Uterus (tissue), 3 donors: ENCODE measurements at regions not wholly inside any gene's neighbourhood (a gene's known extent, or its start where the extent isn't known, plus 50 kb on each side); places are given as distances from the start of the nearest gene placed in this dataset.

Source experiments
- DNase-seq, 2 donors: peaks; one replicate each; pipeline ENCODE4 v3.0.0-alpha.2; 2019 to 2020
- H3K27ac ChIP-seq, 2 donors: fragments of 200-600 bp; sonication (generic); 1 replicate in 1 of 2; 2 replicates in 1 of 2; pipeline ENCODE4 v1.5.1; 2016 to 2018
- H3K27me3 ChIP-seq, 2 donors: fragments of 200-600 bp; sonication (generic); one replicate each; pipeline ENCODE4 v1.5.1; 2018 to 2019; ENCODE audit warnings: control low read depth in 1 of 2
- H3K36me3 ChIP-seq, 2 donors: fragments of 200-600 bp; sonication (generic); one replicate each; pipeline ENCODE4 v1.5.1; 2019; ENCODE audit warnings: control low read depth in 1 of 2
- H3K4me1 ChIP-seq, 2 donors: fragments of 200-600 bp; sonication (generic); one replicate each; pipeline ENCODE4 v1.5.1; 2018 to 2019; ENCODE audit warnings: control low read depth in 1 of 2
- H3K4me3 ChIP-seq, 2 donors: fragments of 200-600 bp; sonication (generic); 1 replicate in 1 of 2; 2 replicates in 1 of 2; pipeline ENCODE4 v1.5.1; 2018 to 2019; ENCODE audit warnings: mild to moderate bottlenecking in 1 of 2
- H3K9me3 ChIP-seq, 2 donors: fragments of 200-600 bp; sonication (generic); one replicate each; pipeline ENCODE4 v1.5.1; 2019; ENCODE audit warnings: control low read depth in 1 of 2
- CTCF ChIP-seq, 4 experiments: fragments of 200-600 bp in 2 of 4; fragments of 450-650 bp in 2 of 4; sonication (generic) in 2 of 4; IDR thresholded peaks; one replicate each; pipeline ENCODE4 v1.5.1; 2016 to 2019; ENCODE audit warnings: antibody characterized with exemption in 4 of 4, mild to moderate bottlenecking in 2 of 4, moderate library complexity in 1 of 4
- POLR2A ChIP-seq, 2 donors: fragments of 450-650 bp; IDR thresholded peaks; one replicate each; pipeline ENCODE4 v1.6.1; 2016; ENCODE audit warnings: antibody characterized with exemption in 2 of 2, mild to moderate bottlenecking in 1 of 2, moderate library complexity in 1 of 2
- intact Hi-C: fragments of 100-400 bp; cut with DNase I; formaldehyde crosslinking; loops from one replicate; pipeline ENCODE4 v1.15.1; 2023; ENCODE audit warnings: low total_unique reads
- donor health status: DM: yes; HTN: yes; CAD: no.

GRCh38 chr10:56662765-56663447 is 301.8 kb upstream of the ZWINT start:
- intact Hi-C loops = no loop called here
- H3K36me3 ChIP-seq = no peaks in the 10 kb centered on the region
- no peaks in the 10 kb centered on the region for H3K27me3 ChIP-seq
- H3K9me3 ChIP-seq = no peaks in the 10 kb centered on the region
- no peak for DNase-seq
- no peak overlapping the region for H3K4me3 ChIP-seq
- TF ChIP-seq POLR2A (IDR thresholded peaks at IDR 0.05) = no peak
- no peak for TF ChIP-seq CTCF (IDR thresholded peaks at IDR 0.05)
- no peak overlapping the region for H3K27ac ChIP-seq
- H3K4me1 ChIP-seq = no peaks in the 10 kb centered on the region

DNA sequence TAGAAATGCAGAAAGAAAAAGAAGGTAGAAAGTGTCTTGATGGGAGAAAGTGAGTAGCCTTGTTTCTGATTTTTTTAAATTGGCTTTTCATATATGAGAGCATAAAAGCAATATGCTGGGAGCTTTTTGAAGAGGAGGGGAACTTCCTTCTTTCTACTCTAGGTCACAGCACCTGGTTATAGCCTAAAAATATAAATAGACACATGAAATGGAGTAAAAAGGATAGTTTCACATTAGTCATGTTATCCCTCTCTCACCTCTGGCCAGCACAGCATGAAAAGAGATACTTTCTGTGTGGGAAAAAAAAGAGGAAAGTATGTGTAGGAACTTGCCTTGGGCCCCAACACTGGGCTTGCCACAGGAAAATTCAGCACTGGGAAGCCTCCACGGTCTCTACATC is 292.2 kb upstream of the ZWINT start:
- TF ChIP-seq CTCF (IDR thresholded peaks at IDR 0.05) = no peak
- TF ChIP-seq POLR2A (IDR thresholded peaks at IDR 0.05) = no peak
- no peak overlapping the region for H3K27ac ChIP-seq
- H3K4me3 ChIP-seq = no peak overlapping the region
- H3K36me3 ChIP-seq = no peaks in the 10 kb centered on the region
- no peaks in the 10 kb centered on the region for H3K4me1 ChIP-seq
- no peak for DNase-seq
- intact Hi-C loops = loop anchor here (5.0 kb wide), 1 partner anchor 74 kb away; no protein-coding TSS in a partner anchor
- peaks cover 0 to 5% of the 10 kb centered on the region in 2 donors for H3K9me3 ChIP-seq
- H3K27me3 ChIP-seq = no peaks in the 10 kb centered on the region

GRCh38 chr10:56646329-56647111 is 285.5 kb upstream of the ZWINT start:
- H3K9me3 ChIP-seq = no peaks in the 10 kb centered on the region
- H3K27ac ChIP-seq = no peak overlapping the region
- no peaks in the 10 kb centered on the region for H3K4me1 ChIP-seq
- DNase-seq = no peak
- no peak for TF ChIP-seq CTCF (IDR thresholded peaks at IDR 0.05)
- no peak for TF ChIP-seq POLR2A (IDR thresholded peaks at IDR 0.05)
- H3K36me3 ChIP-seq = no peaks in the 10 kb centered on the region
- intact Hi-C loops = no loop called here
- no peak overlapping the region for H3K4me3 ChIP-seq
- H3K27me3 ChIP-seq = no peaks in the 10 kb centered on the region

GRCh38 chr10:56633876-56634452 is 272.9 kb upstream of the ZWINT start:
- no peak for DNase-seq
- Histone ChIP-seq H3K36me3 (no peaks in the 10 kb centered on the region), H3K4me3 (no peak overlapping the region), H3K9me3 (no peaks in the 10 kb centered on the region), H3K4me1 (no peaks in the 10 kb centered on the region), H3K27ac (no peak overlapping the region), H3K27me3 (no peaks in the 10 kb centered on the region)
- TF ChIP-seq CTCF (IDR thresholded peaks at IDR 0.05) (no peak), POLR2A (IDR thresholded peaks at IDR 0.05) (no peak)
- intact Hi-C loops = no loop called here

GRCh38 chr10:56632537-56632936 is 271.5 kb upstream of the ZWINT start:
- no peaks in the 10 kb centered on the region for H3K4me1 ChIP-seq
- no peak overlapping the region for H3K27ac ChIP-seq
- DNase-seq = no peak
- no peak overlapping the region for H3K4me3 ChIP-seq
- no peaks in the 10 kb centered on the region for H3K36me3 ChIP-seq
- TF ChIP-seq POLR2A (IDR thresholded peaks at IDR 0.05) (no peak), CTCF (IDR thresholded peaks at IDR 0.05) (no peak)
- no peaks in the 10 kb centered on the region for H3K27me3 ChIP-seq
- H3K9me3 ChIP-seq = no peaks in the 10 kb centered on the region
- intact Hi-C loops = no loop called here
